SK-N-MC (cell line): ENCODE measurements at regions not wholly inside any gene's neighbourhood (a gene's known extent, or its start where the extent isn't known, plus 50 kb on each side); places are given as distances from the start of the nearest gene placed in this dataset.

ENCODE experiments used
- DNase-seq: peaks from one replicate; pipeline ENCODE4 v3.0.0-alpha.2; 2011; ENCODE audit warnings: low read depth, low spot score
- H3K27ac ChIP-seq: fragments of 200-600 bp; sonication (generic); 2 replicates; pipeline ENCODE4 v1.5.1; 2016; ENCODE audit warnings: mixed run types
- H3K36me3 ChIP-seq: fragments of 200-600 bp; sonication (generic); 2 replicates; pipeline ENCODE4 v1.6.1; 2017; ENCODE audit warnings: antibody characterized with exemption, low read length, mixed read lengths; ENCODE audit not compliant: insufficient read depth
- H3K4me3 ChIP-seq: fragments of 200-600 bp; sonication (generic); 2 replicates; pipeline ENCODE4 v1.5.1; 2016
- H3K9ac ChIP-seq: fragments of 200-600 bp; sonication (generic); 2 replicates; pipeline ENCODE4 v1.8.0; 2017; ENCODE audit warnings: mixed run types, mixed read lengths; ENCODE audit not compliant: insufficient read length
- H3K9me3 ChIP-seq: fragments of 200-600 bp; sonication (generic); 2 replicates; pipeline ENCODE4 v1.6.1; 2017; ENCODE audit warnings: low read depth, mild to moderate bottlenecking, antibody characterized with exemption, low read length, moderate library complexity, mixed read lengths
- EZH2 ChIP-seq: fragments of 200-600 bp; sonication (generic); IDR thresholded peaks from one replicate; pipeline ENCODE4 v1.6.1; 2017; ENCODE audit warnings: antibody characterized with exemption
- FOXP2 ChIP-seq: optimal IDR thresholded peaks from 2 replicates; pipeline ENCODE3; 2011; ENCODE audit warnings: mild to moderate bottlenecking, moderate library complexity; ENCODE audit not compliant: insufficient read depth; ENCODE audit errors: extremely low read length, control extremely low read depth
- POLR2AphosphoS5 ChIP-seq: IDR thresholded peaks from 2 replicates; pipeline ENCODE4 v1.6.1; 2012; ENCODE audit warnings: mild to moderate bottlenecking, low read depth, low read length, borderline replicate concordance

GRCh38 chr20:60261333-60261732 is 303.1 kb downstream of the CDH26 start:
- no peaks in the 10 kb centered on the region for H3K9me3 ChIP-seq
- H3K27ac ChIP-seq: no peak overlapping the region
- TF ChIP-seq POLR2AphosphoS5: no peak
- no peak for TF ChIP-seq FOXP2
- no peak for TF ChIP-seq EZH2
- H3K4me3 ChIP-seq: no peak overlapping the region
- no peaks in the 10 kb centered on the region for H3K36me3 ChIP-seq
- DNase-seq: no peak
- no peak overlapping the region for H3K9ac ChIP-seq

DNA sequence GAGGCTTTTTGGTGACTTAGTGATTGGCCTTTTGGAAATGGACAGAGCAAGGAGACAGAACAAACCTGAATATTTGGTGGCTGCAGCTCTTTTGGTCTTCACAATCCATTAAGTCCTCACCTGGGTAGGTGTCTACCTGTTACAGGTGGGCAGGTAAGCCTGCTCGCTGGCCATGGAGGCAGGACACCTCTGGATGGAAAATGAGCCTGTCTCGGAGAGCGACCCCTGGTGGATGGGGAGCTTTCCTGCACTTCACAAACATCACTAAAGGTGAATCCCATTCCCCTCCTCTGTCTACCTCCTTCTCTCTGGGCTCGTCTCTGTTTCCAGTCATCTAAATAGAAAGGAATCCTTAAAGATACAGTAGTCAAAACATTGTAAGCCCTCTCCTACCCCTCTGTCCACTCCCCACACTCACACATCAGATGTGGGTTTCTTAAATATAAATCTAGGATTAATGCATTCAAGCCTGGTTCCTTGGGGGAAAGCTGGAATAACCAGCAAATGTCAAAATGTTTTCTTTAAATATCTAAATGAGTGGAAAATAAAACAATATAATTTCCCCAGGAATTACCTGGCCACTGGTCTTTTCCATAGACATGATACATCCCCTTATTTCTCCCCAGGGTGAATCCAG is 304.9 kb downstream of the CDH26 start:
- H3K9me3 ChIP-seq: no peaks in the 10 kb centered on the region
- no peak overlapping the region for H3K27ac ChIP-seq
- no peak overlapping the region for H3K4me3 ChIP-seq
- DNase-seq: no peak
- TF ChIP-seq POLR2AphosphoS5 (no peak), EZH2 (no peak), FOXP2 (no peak)
- no peaks in the 10 kb centered on the region for H3K36me3 ChIP-seq
- H3K9ac ChIP-seq: no peak overlapping the region

DNA sequence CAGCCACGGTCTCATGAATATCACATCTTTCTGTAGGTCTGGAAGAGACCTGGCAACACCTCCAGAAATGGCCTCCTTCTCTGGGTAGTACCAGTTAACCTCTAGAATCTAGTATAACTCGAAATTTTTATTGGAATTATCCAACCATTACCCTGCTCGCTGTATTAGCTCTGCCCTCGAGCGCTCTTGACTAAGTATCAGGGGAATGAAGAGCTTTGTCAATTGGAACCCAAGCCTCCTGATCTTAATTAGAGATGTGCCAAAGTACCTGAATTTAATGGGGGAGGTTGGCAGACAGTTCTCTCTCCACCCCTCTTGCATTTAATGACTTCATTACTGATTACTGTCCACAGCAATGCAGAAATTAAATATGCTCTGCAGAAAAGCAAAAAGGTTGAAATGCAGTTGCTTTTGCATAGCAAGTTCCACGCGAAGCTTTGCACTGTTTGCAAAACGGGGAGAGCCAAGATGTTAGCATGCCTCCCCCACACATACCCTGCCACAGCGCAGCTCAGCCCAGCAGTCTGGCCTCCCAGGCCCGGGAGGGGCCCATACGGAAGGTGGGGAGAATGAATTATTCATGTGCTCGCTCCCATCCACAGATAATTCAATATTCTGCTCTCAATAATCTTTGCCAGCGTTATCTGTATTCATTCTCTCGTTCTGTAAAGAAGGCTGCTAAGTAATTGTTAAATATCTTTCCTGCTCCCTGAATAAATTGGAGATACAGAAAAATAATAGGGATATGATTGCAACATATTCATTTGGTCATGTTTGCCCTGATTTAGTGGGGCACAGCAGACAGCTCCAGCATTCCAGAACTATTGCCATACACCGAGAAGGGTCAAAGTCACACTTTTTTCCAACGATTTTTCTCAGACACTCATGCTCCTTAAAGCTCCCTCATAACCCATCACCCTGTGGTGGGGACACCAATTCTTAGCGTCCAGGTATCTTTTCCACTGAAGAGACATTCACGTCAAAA is 305.8 kb downstream of the CDH26 start:
- DNase-seq: no peak
- no peak overlapping the region for H3K27ac ChIP-seq
- H3K9me3 ChIP-seq: no peaks in the 10 kb centered on the region
- H3K36me3 ChIP-seq: no peaks in the 10 kb centered on the region
- TF ChIP-seq FOXP2: no peak
- no peak for TF ChIP-seq EZH2
- TF ChIP-seq POLR2AphosphoS5: no peak
- no peak overlapping the region for H3K9ac ChIP-seq
- no peak overlapping the region for H3K4me3 ChIP-seq

- Histone ChIP-seq H3K27ac (no peak overlapping the region), H3K36me3 (no peaks in the 10 kb centered on the region), H3K9ac (no peak overlapping the region), H3K4me3 (no peak overlapping the region), H3K9me3 (no peaks in the 10 kb centered on the region)
- DNase-seq: no peak
- TF ChIP-seq POLR2AphosphoS5 (no peak), EZH2 (no peak), FOXP2 (no peak)
Observed at GRCh38 chr20:60266177-60266823, 308.1 kb downstream of the CDH26 start.

GRCh38 chr20:60268491-60268890 is 310.3 kb downstream of the CDH26 start:
- Histone ChIP-seq H3K27ac (no peak overlapping the region), H3K36me3 (no peaks in the 10 kb centered on the region), H3K9me3 (no peaks in the 10 kb centered on the region), H3K4me3 (no peak overlapping the region), H3K9ac (no peak overlapping the region)
- TF ChIP-seq EZH2 (no peak), FOXP2 (no peak), POLR2AphosphoS5 (no peak)
- DNase-seq: no peak

- no peaks in the 10 kb centered on the region for H3K36me3 ChIP-seq
- H3K27ac ChIP-seq: no peak overlapping the region
- no peak for DNase-seq
- no peak overlapping the region for H3K9ac ChIP-seq
- no peaks in the 10 kb centered on the region for H3K9me3 ChIP-seq
- no peak for TF ChIP-seq FOXP2
- TF ChIP-seq EZH2: no peak
- TF ChIP-seq POLR2AphosphoS5: no peak
- no peak overlapping the region for H3K4me3 ChIP-seq
Observed at GRCh38 chr20:60269573-60270162, 311.4 kb downstream of the CDH26 start.

GRCh38 chr20:60270341-60270740 is 312.1 kb downstream of the CDH26 start:
- H3K9ac ChIP-seq: no peak overlapping the region
- H3K4me3 ChIP-seq: no peak overlapping the region
- no peaks in the 10 kb centered on the region for H3K36me3 ChIP-seq
- TF ChIP-seq EZH2 (no peak), FOXP2 (no peak), POLR2AphosphoS5 (no peak)
- DNase-seq: no peak
- H3K27ac ChIP-seq: no peak overlapping the region
- no peaks in the 10 kb centered on the region for H3K9me3 ChIP-seq

GRCh38 chr20:60271597-60271996 is 313.4 kb downstream of the CDH26 start:
- H3K36me3 ChIP-seq: no peaks in the 10 kb centered on the region
- no peak for DNase-seq
- H3K9ac ChIP-seq: no peak overlapping the region
- no peaks in the 10 kb centered on the region for H3K9me3 ChIP-seq
- TF ChIP-seq EZH2: no peak
- TF ChIP-seq POLR2AphosphoS5: no peak
- TF ChIP-seq FOXP2: no peak
- H3K27ac ChIP-seq: no peak overlapping the region
- H3K4me3 ChIP-seq: no peak overlapping the region
